HFF-Myc (cell line): ENCODE measurements at regions not wholly inside any gene's neighbourhood (a gene's known extent, or its start where the extent isn't known, plus 50 kb on each side); places are given as distances from the start of the nearest gene placed in this dataset.

ENCODE experiments used
- DNase-seq: peaks from one replicate; pipeline ENCODE4 v3.0.0-alpha.2; 2011; ENCODE audit warnings: low read depth; ENCODE audit errors: extremely low read depth
- H3K4me3 ChIP-seq: replicated peaks from 2 replicates; pipeline ENCODE4 v1.5.1; 2011; ENCODE audit warnings: low read depth, mild to moderate bottlenecking, control low read depth, low read length
- TF ChIP-seq, protein P1 (sequence below): IDR thresholded peaks from 2 replicates; pipeline ENCODE4 v1.5.1; 2012; ENCODE audit warnings: mild to moderate bottlenecking, low read depth, low read length, control low read depth; ENCODE audit errors: missing control alignments

- DNase-seq: no peak
- H3K4me3 ChIP-seq: no peak overlapping the region
- TF ChIP-seq, protein P1, sequence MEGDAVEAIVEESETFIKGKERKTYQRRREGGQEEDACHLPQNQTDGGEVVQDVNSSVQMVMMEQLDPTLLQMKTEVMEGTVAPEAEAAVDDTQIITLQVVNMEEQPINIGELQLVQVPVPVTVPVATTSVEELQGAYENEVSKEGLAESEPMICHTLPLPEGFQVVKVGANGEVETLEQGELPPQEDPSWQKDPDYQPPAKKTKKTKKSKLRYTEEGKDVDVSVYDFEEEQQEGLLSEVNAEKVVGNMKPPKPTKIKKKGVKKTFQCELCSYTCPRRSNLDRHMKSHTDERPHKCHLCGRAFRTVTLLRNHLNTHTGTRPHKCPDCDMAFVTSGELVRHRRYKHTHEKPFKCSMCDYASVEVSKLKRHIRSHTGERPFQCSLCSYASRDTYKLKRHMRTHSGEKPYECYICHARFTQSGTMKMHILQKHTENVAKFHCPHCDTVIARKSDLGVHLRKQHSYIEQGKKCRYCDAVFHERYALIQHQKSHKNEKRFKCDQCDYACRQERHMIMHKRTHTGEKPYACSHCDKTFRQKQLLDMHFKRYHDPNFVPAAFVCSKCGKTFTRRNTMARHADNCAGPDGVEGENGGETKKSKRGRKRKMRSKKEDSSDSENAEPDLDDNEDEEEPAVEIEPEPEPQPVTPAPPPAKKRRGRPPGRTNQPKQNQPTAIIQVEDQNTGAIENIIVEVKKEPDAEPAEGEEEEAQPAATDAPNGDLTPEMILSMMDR: no peak
Measured at GRCh38 chr14:62084020-62084419, 321.8 kb downstream of the SNAPC1 start.

- DNase-seq: no peak
- TF ChIP-seq, protein P1: no peak
- H3K4me3 ChIP-seq: no peak overlapping the region
Measured at GRCh38 chr14:62087191-62087590, 325.0 kb downstream of the SNAPC1 start.

- no peak for DNase-seq
- TF ChIP-seq, protein P1: no peak
- H3K4me3 ChIP-seq: no peak overlapping the region
Measured at GRCh38 chr14:62093736-62094135, 331.5 kb downstream of the SNAPC1 start.

- H3K4me3 ChIP-seq: no peak overlapping the region
Measured at GRCh38 chr14:62097072-62097471, 334.9 kb downstream of the SNAPC1 start.

GRCh38 chr14:62097824-62098223 lies 335.6 kb downstream of the SNAPC1 start:
- H3K4me3 ChIP-seq: no peak overlapping the region
- TF ChIP-seq, protein P1: no peak
- DNase-seq: no peak

More at GRCh38 chr14:62097072-62097471, 334.9 kb downstream of the SNAPC1 start:
- no peak for DNase-seq
- TF ChIP-seq, protein P1: no peak

DNA sequence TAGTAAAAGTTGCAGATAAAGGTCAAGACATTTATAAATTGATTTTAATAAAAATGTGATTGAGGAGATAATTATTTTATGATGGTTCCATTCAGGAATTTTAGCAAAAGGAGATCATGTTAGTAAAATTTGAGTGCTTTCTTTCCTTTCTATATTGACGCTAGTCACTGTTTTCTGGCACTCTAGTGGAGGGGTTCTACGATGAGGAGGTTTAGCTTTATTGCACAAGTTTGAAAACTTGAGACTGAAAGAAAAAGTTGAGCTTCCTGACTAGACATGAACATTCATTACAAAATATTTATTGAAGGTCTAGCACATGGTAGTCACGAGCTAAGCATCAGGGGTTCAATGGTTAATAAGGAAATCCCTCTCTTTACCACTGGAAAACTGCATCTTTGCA lies 336.1 kb downstream of the SNAPC1 start:
- DNase-seq: no peak
- no peak overlapping the region for H3K4me3 ChIP-seq
- TF ChIP-seq, protein P1: no peak

GRCh38 chr14:62099091-62099490 lies 336.9 kb downstream of the SNAPC1 start:
- TF ChIP-seq, protein P1: no peak
- no peak for DNase-seq
- H3K4me3 ChIP-seq: no peak overlapping the region
